Head of caudate nucleus (tissue), 42 donors: ENCODE measurements at regions not wholly inside any gene's neighbourhood (a gene's known extent, or its start where the extent isn't known, plus 50 kb on each side); places are given as distances from the start of the nearest gene placed in this dataset.
A peak's percentile ranks its signal among the peaks of the same experiment; 100 is the strongest.

Source experiments
- DNase-seq, 42 donors: peaks; one replicate each; pipeline versions ENCODE4 v3.0.0 to v3.0.0-alpha.2; 2020 to 2021; ENCODE audit warnings: mixed read lengths in 7 of 42
- intact Hi-C: fragments of 100-400 bp; cut with DNase I; formaldehyde crosslinking; loops from one replicate; pipeline ENCODE4 v1.15.0; 2022

DNA sequence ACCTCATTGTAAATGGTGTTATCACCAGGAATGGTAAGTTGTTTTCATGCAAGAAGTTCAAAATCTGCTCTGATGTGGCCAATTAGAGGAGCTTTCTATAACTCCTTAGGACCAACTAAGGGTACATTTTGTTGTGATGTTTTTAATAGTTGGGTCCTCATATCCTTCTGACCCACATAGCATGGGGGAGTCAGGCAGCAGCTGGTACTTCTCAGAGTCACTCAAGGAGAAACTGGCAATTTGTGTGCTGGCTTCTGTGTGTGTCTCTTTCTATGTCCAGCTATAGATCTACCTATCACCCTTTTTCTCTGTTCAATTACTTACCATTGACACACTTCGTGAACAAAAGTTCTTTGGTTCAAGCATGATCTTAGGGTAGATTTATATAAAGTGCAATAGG, 194.3 kb upstream of the TENM3 start:
- no peak for DNase-seq
- intact Hi-C loops = no loop called here

DNA sequence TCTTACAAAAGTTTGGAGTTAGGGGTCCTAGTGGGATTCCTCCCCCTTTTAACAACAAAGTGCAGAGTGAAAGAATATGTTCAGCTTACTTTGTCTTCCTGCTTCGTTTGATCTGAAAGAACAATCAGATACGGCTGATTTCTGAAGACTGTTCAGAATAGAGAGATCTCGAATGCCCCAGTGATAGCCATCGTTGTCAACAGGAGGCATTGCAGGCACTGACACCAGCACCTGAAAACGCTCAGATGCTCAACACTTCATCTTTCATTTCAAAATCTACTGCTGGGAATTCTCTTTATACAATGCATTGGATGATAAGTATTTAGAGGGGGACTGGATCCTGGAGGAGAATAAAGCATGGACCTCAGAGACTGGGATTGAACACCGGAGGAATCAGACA, 186.3 kb upstream of the TENM3 start:
- DNase-seq = no peak
- intact Hi-C loops = no loop called here

DNA sequence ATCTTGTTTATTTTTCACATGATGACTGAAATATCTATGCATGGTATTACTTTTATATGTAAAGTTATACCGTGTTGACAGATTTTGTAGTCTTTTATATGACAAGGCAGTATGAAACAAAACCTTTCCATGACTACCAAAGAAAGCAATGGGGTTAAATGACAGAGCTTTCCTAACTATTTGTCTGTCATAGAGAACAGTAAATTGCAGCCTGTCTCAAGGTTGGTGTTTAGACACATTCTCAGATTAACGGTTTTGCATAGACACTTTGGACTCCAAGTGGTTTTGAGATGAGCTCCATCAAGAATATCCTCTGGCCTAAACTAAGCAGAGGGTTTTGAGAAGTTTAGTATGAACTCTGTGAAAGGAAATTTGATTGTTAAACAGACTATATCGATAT, 180.7 kb upstream of the TENM3 start:
- no peak for DNase-seq
- intact Hi-C loops = no loop called here

DNA sequence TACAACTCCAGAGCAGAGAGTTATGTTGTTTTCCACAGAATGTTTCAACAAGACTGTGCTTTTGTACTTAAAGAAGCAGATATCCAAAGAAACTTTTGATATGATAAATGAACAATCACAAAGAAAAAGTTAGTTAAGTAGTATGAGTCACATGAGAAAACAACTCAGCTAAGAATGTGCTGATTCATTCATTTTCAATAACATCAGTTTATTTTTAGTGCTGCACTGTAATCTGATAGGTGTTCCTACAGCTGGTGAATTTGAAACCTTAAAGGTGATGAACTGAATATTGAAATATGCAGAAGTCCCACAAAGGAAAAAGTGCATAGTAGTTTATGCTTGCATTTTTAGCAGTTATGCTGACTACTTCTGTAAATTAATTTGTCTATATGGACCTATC, 180.3 kb upstream of the TENM3 start:
- DNase-seq = no peak
- intact Hi-C loops = no loop called here

DNA sequence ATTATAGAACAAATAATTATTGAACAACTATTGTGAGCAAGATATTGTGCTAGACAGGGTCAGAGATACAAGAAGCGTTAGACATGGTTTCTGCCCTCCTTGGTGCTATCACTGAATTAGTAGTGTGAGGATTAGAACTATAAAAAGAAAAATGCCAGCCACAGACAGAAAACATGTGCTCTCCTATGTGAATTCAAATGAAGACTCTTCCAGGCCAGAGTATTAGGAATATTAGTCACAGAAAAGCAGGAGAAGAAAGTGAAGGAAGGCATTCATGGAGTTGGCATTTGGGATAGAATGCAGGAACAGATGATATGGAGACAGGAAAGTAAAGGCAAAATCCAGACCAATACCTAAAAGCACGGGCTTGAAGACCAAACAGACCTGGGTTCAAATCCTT, 179.6 kb upstream of the TENM3 start:
- intact Hi-C loops = no loop called here
- DNase-seq = no peak

DNA sequence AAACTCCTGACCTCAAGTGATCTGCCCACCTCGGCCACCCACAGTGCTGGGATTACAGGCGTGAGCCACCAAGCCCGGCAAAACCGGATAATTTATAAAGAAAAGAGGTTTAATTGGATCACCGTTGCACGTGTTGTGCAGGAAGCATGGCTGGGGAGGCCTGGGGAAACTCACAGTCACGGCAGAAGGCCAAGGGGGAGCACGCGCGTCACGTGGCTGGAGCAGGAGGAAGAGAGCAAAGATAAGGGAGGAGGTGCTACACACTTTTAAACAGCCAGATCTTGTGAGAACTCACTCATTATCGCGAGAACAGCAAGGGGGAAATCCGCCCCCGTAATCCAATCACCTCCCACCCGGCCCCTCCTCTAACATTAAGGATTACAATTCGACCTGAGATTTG, 177.9 kb upstream of the TENM3 start:
- DNase-seq = peak in 1 of 42 donors; percentile 8
- intact Hi-C loops = no loop called here

DNA sequence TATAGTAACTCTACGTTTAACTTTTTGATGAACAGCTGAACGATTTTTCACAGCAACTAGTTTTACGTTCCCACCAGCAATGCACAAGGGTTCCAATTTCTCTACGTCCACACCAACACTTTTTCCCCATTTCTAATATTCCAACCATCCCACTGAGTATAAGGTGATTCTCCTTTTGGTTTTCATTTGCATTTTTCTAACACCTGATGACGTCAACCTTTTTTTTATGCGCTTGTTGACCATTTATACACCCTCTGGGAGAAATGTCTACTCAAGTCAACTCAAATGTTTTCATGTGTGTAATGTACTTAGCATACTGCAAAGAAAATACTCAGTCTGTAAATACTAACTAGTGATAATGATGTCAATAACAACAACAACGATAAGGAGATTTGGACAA, 177.2 kb upstream of the TENM3 start:
- DNase-seq = no peak
- intact Hi-C loops = no loop called here

DNA sequence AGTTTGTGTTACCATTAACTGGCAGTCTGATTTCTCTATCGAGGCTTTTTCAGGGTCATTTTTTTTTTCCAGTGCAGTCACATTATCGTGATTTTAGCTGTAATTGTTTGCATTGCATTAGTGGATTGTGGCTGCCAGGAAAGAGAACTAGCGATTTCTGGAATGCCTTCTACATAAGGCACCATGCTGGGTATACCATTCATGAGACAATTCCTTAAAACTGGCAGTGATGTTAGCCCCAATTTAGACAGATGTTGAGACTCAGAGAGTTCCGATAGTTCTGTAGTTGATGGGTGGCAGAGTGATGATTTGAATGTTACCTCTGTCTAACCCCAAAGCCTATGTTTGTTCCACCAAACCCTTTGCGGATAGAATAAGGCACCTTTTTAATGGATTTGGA, 175.4 kb upstream of the TENM3 start:
- intact Hi-C loops = no loop called here
- DNase-seq = no peak

DNA sequence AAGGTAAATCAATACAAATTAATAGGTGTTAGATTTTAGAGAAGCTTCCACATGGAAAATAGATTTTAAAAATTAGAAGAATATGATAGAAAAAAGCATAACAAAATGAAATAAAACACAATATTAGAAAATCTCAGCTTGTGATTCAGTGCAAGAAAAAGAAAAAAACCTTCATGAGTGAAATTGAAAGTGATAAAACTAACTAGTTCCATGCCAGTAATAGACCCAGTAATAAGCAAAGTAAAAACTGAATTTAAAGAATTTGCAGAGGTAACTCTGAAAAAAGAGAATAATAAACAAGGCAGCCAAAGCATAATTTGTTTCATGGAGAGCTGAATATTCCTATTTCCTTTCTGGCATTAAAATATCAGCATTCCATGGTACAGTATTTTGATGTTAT, 174.3 kb upstream of the TENM3 start:
- intact Hi-C loops = no loop called here
- no peak for DNase-seq

DNA sequence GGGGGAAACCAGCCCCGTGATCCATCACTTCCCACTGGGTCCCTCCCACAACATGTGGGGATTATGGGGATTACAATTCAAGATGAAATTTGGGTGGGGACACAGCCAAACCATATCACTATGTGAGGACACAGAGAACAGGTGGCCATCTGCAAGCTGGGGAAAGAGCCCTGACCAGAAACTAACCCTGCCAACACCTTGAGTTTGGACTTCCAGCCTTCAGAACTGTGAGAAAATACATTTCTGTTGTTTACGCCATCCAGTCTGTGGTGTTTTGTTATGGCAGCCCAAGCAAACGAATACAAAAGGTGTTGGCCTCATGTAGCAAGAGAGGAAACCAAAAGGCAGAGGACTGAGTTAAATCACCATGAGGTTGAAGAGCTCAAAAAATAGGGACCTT, 169.9 kb upstream of the TENM3 start:
- DNase-seq = peak in 1 of 42 donors; percentile 25
- intact Hi-C loops = no loop called here

DNA sequence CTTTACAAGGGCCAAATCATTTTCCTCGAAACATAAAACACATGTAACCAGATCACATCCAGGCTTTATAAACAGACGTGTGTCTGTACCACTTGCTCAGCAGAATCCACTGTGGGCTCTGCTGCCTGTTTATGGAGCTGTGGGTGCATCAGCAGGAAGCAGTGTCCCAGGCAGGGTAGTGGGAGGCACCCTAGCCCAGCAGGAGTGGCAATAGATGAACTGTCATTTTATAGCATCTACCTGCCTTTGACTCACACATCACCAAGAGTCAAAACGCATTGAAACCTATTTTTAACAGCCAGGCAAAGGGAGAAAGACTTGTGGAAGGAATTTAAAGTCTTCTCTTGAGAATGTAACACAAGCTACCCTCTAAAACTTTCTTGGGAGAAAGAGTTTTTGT, 169.1 kb upstream of the TENM3 start:
- peak in 10 of 42 donors; percentile 2 to 43 (median 26) for DNase-seq
- intact Hi-C loops = no loop called here

DNA sequence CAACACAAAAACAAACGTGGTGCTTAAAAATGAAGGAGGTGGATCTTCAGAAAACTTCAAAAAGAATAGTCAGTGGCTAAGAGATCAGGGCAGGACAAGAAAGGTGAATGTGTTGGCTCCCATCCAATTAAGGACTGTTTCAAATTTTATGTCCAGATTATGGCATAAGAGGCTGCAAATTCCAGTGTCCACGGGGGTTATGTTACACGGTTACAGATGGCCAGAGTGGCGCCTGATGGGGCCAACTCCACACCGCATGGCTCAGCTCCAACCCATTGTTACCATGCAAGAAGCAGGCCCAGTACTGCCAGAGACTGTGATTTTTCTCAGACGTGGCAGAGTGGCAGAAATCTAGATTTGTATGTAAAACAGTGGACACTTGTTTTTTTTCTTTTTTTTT, 168.4 kb upstream of the TENM3 start:
- intact Hi-C loops = no loop called here

DNA sequence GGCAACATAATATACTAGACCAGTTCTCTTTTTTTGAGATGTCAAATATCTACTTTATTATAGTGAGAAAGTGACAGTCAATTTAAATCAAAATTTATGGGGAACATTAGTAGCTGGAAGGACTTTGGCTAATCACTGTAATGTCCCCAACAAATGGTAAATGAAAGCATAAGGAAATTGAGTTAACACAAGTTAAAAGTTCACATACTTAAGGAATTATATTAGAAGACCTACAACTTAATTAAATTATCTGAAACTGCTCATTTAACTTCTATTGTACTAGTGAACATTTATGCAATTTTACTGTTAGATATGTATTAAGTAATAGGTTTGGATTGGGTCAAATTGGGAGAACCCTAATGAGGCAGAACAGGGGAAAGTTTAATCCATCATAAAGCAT, 160.3 kb upstream of the TENM3 start:
- DNase-seq = no peak
- intact Hi-C loops = no loop called here

More for the DNA sequence above, 168.4 kb upstream of the TENM3 start:
- DNase-seq = peak in 1 of 42 donors; percentile 41

DNA sequence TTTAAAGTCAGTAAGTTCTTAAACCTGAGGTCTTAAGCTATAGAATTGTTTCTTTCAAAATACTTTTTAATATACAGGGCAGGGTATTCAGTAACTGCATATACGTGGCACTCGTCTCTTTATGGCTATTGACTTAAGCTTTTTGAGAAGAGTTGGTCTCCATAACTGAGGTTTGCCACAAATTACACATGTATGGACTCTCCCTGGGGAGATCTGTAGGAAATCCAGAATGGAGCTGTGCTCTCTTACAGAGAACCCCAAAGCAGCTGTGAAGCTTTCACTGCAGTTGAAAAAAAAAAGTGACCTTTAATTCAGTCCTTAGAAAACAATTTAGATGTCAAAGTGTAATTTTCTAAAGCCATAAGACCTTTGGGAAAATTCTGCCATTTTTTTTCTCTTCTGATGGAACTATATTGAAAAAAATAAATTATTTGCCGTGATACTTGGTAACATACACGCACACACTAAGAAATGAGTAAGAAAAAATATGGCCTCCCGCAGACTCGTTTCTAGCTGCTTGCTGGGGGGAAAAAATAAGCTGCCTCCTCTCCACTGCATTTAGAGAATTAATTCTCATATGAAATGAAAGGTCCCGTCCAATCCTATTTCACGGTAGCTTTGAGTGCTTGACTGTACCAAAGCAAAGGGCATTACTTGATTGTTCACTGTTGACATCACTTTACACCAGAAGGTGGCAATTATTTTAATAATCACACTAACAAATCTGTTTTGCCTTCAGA, 159.4 kb upstream of the TENM3 start:
- DNase-seq = no peak
- intact Hi-C loops = no loop called here

DNA sequence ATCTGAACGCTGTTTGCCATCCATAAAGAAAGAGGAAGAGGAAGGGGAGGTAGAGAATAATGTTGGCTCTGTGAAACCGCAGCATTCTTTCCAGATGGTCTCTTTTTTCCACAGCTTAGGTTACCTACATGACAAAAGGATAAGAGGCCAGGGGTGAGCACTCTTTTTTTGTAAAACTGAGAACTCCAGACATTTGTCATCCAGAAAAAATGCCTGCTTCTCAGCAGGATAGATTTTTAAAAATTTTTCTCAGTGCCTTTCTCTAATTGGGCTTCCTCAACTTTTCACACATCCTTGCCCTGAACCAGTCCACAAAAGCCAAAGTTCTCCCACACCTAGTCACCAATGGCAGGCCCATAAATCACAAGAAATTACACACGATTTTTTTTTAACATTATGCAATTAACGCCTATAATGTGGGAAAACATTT, 158.1 kb upstream of the TENM3 start:
- DNase-seq = no peak
- intact Hi-C loops = no loop called here

DNA sequence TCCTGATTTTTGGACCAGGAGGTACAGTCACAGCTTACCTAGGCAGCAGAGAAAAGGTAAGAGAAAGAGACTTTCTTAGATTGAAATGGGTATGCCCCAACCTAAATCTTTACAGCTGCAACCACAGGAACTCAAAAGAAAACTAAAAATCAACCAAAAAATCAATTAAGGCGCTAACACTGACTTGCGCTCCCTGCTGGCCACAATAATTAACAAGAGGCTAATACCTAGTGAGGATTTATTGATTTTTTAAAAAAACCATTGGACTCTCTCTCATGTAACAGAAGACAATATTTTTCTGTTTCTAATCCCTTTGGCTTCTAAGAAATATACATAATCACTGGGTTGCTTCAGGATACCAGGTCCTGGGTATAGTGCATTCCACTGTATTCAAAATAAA, 153.9 kb upstream of the TENM3 start:
- intact Hi-C loops = no loop called here
- DNase-seq = peak in 1 of 42 donors; percentile 4

DNA sequence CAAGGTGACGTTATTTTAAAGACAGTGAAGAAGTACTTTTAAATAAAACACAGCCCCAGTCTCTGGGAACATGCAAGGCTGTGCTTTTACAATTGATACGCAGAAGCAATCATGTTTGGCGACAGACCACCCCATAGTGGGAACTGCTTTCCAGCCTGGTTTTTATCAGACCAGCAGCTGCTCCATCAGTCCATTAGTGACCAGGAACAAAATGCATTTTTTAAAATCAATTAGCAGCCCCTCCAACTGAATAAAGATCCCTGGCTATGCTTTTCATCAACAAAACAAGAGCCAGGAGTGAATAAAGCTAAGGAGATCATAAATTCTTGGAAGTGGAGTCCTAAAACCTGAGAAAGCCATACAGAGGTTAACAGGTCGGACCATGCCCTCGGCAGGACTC, 153.0 kb upstream of the TENM3 start:
- DNase-seq = peak in 1 of 42 donors; percentile 7
- intact Hi-C loops = no loop called here

DNA sequence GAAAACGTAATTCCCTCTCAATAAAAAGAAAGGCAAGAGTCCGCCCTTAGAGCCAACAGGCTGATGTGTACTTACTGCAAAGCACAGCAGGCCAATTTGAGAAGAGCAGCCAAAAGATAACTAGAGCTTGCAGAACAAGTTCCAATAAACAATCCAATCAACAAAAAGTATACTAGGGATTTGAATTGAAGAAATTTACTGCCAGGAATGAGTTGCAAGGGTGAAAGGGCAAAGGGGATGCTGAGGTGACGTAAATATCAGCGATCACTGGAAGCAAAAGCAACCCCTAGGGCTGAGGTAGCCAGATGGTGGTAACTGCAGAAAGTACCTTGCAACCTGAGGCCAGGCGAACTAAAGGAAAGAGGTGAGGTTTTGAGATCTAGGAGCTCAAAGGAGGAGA, 152.1 kb upstream of the TENM3 start:
- DNase-seq = no peak
- intact Hi-C loops = no loop called here

DNA sequence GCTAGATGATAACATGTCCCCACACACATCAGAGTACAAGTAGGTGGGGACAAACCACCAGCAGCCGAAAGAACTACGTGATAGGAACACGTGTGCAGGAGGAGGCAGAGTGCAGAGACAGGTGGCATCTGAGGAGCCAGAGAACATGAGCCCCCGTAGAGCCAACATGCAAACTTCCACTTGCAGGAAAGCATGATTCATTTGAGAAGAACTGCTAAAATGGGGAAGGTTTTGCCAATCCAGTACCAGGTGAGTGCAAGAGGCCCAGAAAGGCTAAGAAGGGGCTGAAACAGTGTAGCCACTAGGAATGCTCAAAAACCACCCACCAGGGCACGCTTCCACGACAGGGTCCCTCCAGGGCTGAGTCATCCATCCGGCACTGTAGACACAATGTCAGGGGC, 149.8 kb upstream of the TENM3 start:
- no peak for DNase-seq
- intact Hi-C loops = no loop called here

DNA sequence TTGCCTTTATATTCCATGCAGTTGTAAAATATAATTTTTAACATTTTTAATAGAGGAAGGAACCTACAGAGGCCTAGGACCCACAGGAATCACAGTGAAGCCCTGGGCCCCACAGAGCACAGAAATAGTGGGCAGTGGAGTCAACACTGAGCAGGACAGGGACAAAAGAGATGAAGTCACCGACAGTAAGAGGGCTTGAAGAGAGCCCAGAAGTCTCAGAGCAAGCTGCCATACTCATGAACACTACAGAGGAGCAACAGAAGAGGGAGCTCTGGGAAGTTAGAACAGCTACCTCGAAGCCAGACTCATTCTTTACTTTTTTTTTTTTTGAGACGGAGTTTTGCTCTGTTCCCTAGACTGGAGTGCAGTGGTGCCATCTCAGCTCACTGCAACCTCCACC, 149.3 kb upstream of the TENM3 start:
- no peak for DNase-seq
- intact Hi-C loops = no loop called here

DNA sequence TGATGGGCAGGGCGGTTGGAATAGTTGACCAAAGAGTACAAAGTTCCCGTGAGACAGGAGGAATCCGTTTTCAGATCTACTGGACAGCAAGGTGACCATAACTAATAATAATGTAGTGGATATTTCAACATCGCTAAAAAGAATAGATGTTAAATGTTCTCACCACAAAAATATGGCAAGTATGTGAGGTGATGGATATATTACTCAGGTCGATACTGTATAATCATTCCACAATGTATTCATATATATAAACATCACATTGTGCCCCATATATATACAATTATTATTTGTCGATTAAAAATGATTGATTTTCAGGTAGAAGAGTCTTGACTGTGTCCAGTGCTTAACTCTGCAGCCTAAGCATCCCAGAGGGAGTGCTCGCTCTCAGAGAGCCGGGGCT, 141.6 kb upstream of the TENM3 start:
- intact Hi-C loops = no loop called here
- no peak for DNase-seq

DNA sequence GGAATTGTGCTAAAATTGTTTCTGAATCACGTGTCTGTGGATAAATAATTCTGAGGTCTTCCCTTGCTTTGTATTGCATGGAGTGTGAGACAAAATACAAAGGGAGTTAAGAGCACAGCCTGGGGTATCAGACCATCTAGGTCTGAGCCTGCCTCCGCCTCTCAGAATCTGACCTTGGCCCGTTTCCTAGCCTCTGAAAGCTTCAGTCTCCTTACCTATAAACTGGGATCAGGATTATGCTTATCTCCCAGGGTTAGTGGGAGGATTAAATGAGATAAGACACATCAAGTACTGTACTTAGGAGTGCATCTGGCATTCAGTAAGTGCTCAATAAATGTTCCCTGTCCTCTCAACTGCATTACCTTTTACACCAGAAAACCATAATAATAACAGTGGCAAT, 140.6 kb upstream of the TENM3 start:
- no peak for DNase-seq
- intact Hi-C loops = no loop called here
